ENCODE measurements at regions not wholly inside any gene's neighbourhood (a gene's known extent, or its start where the extent isn't known, plus 50 kb on each side); places are given as distances from the start of the nearest gene placed in this dataset.
"Not testable (repeated sequence)": the region's sequence is repeated elsewhere in the genome, so short reads cannot be mapped to it uniquely, and the experiment has no call there.

GRCh38 chr12:83470749-83471148 is 784.0 kb downstream of the TMTC2 start:
- Histone ChIP-seq H3K4me1 (ENCODE audit: control insufficient read depth, insufficient read depth, low read length) (no peaks in the 10 kb centered on the region), H3K27me3 (ENCODE audit: control insufficient read depth in 1 of 2, insufficient read depth in 2 of 2, low read length in 2 of 2) (no peaks in the 10 kb centered on the region), H3K27ac (ENCODE audit: low read length) (no peak overlapping the region), H3K36me3 (ENCODE audit: control insufficient read depth in 2 of 2, insufficient read depth in 2 of 2, low read length in 2 of 2) (no peaks in the 10 kb centered on the region), H3K9me3 (ENCODE audit: control insufficient read depth in 2 of 2, low read length in 2 of 2) (no peaks in the 10 kb centered on the region), H3K4me3 (ENCODE audit: low read length in 2 of 2) (no peak overlapping the region), H3K9ac (ENCODE audit: low read length in 2 of 2) (no peak overlapping the region)

DNA sequence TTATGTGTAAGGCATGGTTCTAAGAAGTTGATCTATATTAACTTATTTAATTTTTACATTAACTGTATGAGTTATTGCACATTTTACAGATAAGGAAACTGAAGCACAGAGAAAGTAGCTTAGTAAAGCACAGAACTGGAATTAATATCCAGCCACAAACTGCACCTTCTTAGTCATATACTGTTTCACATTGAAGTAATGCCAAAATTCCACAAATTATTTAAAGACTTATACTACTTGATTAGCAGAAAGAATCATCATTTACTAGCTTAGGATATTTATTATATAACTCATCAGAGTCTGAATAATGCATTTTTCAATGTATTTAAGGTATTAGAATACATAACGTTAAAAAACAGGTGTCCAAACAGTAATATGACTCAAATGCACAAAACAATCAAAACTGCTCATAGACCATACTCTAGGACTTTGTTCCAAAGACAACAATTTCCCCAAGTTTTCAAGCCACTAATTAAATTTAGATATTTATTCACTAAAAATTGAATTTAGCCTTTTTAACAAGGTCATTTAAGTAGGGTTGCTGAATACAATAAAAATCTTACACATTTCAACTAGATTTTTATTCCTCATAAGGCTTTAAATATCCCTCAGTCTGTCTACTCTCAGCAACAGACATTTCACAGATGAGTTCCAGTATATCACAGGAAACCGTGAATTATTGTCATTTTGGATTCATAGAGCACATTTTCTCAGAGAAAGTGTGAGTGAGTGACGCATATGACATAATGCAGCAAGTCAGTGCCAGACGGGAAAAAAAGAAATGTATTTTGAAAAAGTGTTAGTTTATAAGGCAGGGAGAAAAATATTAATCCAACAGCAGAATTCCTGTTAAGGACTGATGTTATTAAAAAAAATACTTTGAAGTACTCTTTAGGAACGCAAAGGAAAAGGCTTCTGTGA is 782.5 kb downstream of the TMTC2 start:
- no peak overlapping the region for H3K27ac ChIP-seq (ENCODE audit: low read length)
- H3K27me3 ChIP-seq (ENCODE audit: control insufficient read depth in 1 of 2, insufficient read depth in 2 of 2, low read length in 2 of 2): no peaks in the 10 kb centered on the region
- H3K9me3 ChIP-seq (ENCODE audit: control insufficient read depth in 2 of 2, low read length in 2 of 2): no peaks in the 10 kb centered on the region
- no peak overlapping the region for H3K9ac ChIP-seq (ENCODE audit: low read length in 2 of 2)
- H3K4me3 ChIP-seq (ENCODE audit: low read length in 2 of 2): no peak overlapping the region
- no peaks in the 10 kb centered on the region for H3K36me3 ChIP-seq (ENCODE audit: control insufficient read depth in 2 of 2, insufficient read depth in 2 of 2, low read length in 2 of 2)
- H3K4me1 ChIP-seq (ENCODE audit: control insufficient read depth, insufficient read depth, low read length): no peaks in the 10 kb centered on the region

DNA sequence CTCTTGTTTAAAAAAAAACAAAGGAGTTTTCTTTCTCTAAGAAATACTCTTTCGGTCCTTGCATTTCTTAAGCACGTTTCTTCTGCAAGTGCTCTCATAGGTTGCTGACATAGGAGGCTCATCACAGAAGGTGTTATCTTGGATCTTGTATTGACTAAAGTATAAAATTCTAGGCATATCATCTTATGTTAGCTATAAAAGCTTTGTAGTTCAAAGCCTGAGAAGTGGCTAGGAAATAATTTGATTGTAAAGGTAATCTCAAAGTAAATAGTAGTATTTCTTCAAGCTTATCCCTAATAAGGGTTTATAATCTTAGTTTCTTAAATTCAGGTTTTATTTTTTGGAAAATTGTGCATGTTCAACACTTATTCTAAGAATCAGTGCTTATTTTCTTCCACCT is 778.9 kb downstream of the TMTC2 start:
- Histone ChIP-seq H3K27ac (ENCODE audit: low read length) (no peak overlapping the region), H3K9ac (ENCODE audit: low read length in 2 of 2) (no peak overlapping the region), H3K27me3 (ENCODE audit: control insufficient read depth in 1 of 2, insufficient read depth in 2 of 2, low read length in 2 of 2) (no peaks in the 10 kb centered on the region), H3K9me3 (ENCODE audit: control insufficient read depth in 2 of 2, low read length in 2 of 2) (no peaks in the 10 kb centered on the region), H3K4me3 (ENCODE audit: low read length in 2 of 2) (no peak overlapping the region), H3K36me3 (ENCODE audit: control insufficient read depth in 2 of 2, insufficient read depth in 2 of 2, low read length in 2 of 2) (no peaks in the 10 kb centered on the region), H3K4me1 (ENCODE audit: control insufficient read depth, insufficient read depth, low read length) (no peaks in the 10 kb centered on the region)

- Histone ChIP-seq H3K9ac (ENCODE audit: low read length in 2 of 2) (no peak overlapping the region), H3K27ac (ENCODE audit: low read length) (no peak overlapping the region), H3K4me3 (ENCODE audit: low read length in 2 of 2) (no peak overlapping the region), H3K27me3 (ENCODE audit: control insufficient read depth in 1 of 2, insufficient read depth in 2 of 2, low read length in 2 of 2) (no peaks in the 10 kb centered on the region), H3K4me1 (ENCODE audit: control insufficient read depth, insufficient read depth, low read length) (no peaks in the 10 kb centered on the region), H3K36me3 (ENCODE audit: control insufficient read depth in 2 of 2, insufficient read depth in 2 of 2, low read length in 2 of 2) (no peaks in the 10 kb centered on the region), H3K9me3 (ENCODE audit: control insufficient read depth in 2 of 2, low read length in 2 of 2) (peaks cover 0 to 3% of the 10 kb centered on the region in 2 donors)
Observed at GRCh38 chr12:83462419-83462818, 775.7 kb downstream of the TMTC2 start.

GRCh38 chr12:83461336-83461935 is 774.7 kb downstream of the TMTC2 start:
- H3K36me3 ChIP-seq (ENCODE audit: control insufficient read depth in 2 of 2, insufficient read depth in 2 of 2, low read length in 2 of 2): no peaks in the 10 kb centered on the region
- H3K9ac ChIP-seq (ENCODE audit: low read length in 2 of 2): no peak overlapping the region
- no peak overlapping the region for H3K4me3 ChIP-seq (ENCODE audit: low read length in 2 of 2)
- no peaks in the 10 kb centered on the region for H3K27me3 ChIP-seq (ENCODE audit: control insufficient read depth in 1 of 2, insufficient read depth in 2 of 2, low read length in 2 of 2)
- no peak overlapping the region for H3K27ac ChIP-seq (ENCODE audit: low read length)
- H3K4me1 ChIP-seq (ENCODE audit: control insufficient read depth, insufficient read depth, low read length): no peaks in the 10 kb centered on the region
- peaks cover 0 to 3% of the 10 kb centered on the region in 2 donors for H3K9me3 ChIP-seq (ENCODE audit: control insufficient read depth in 2 of 2, low read length in 2 of 2)

GRCh38 chr12:83451189-83451588 is 764.5 kb downstream of the TMTC2 start:
- no peaks in the 10 kb centered on the region for H3K4me1 ChIP-seq (ENCODE audit: control insufficient read depth, insufficient read depth, low read length)
- no peak overlapping the region for H3K9ac ChIP-seq (ENCODE audit: low read length in 2 of 2)
- H3K4me3 ChIP-seq (ENCODE audit: low read length in 2 of 2): no peak overlapping the region
- no peaks in the 10 kb centered on the region for H3K9me3 ChIP-seq (ENCODE audit: control insufficient read depth in 2 of 2, low read length in 2 of 2)
- H3K27ac ChIP-seq (ENCODE audit: low read length): no peak overlapping the region
- H3K36me3 ChIP-seq (ENCODE audit: control insufficient read depth in 2 of 2, insufficient read depth in 2 of 2, low read length in 2 of 2): no peaks in the 10 kb centered on the region
- no peaks in the 10 kb centered on the region for H3K27me3 ChIP-seq (ENCODE audit: control insufficient read depth in 1 of 2, insufficient read depth in 2 of 2, low read length in 2 of 2)

GRCh38 chr12:83434600-83434999 is 747.9 kb downstream of the TMTC2 start:
- H3K9me3 ChIP-seq (ENCODE audit: control insufficient read depth in 2 of 2, low read length in 2 of 2): no peaks in the 10 kb centered on the region
- H3K27me3 ChIP-seq (ENCODE audit: control insufficient read depth in 1 of 2, insufficient read depth in 2 of 2, low read length in 2 of 2): no peaks in the 10 kb centered on the region
- H3K4me3 ChIP-seq (ENCODE audit: low read length in 2 of 2): no peak overlapping the region
- no peaks in the 10 kb centered on the region for H3K36me3 ChIP-seq (ENCODE audit: control insufficient read depth in 2 of 2, insufficient read depth in 2 of 2, low read length in 2 of 2)
- no peak overlapping the region for H3K9ac ChIP-seq (ENCODE audit: low read length in 2 of 2)
- no peak overlapping the region for H3K27ac ChIP-seq (ENCODE audit: low read length)
- H3K4me1 ChIP-seq (ENCODE audit: control insufficient read depth, insufficient read depth, low read length): no peaks in the 10 kb centered on the region

DNA sequence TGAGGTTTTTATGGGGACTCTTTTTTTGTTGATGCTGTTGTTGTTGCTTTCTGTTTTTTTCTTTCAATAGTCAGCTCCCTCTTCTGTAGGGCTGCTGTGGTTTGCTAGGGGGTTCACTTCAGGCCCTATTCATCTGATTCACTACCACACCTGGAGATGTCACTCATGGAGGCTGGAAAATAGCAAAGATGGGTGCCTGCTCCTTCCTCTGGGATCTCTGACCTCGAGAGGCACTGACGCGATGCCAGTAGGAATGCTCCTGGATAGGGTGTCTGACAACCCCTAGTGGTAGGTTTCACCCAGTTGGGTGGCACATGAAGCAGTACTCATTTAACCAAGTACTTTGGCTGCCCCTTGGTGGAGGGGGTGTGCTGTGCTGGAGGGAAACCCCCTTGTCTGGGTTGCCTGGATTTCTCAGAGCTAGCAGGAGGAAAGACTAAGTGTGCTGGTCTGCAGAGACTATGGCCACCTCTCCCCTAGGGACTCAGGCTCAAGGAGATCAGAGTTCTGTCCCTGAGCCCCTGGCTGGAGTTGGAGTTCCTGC is 745.5 kb downstream of the TMTC2 start:
- Histone ChIP-seq H3K4me1 (ENCODE audit: control insufficient read depth, insufficient read depth, low read length) (no peaks in the 10 kb centered on the region), H3K4me3 (ENCODE audit: low read length in 2 of 2) (no peak overlapping the region), H3K36me3 (ENCODE audit: control insufficient read depth in 2 of 2, insufficient read depth in 2 of 2, low read length in 2 of 2) (no peaks in the 10 kb centered on the region), H3K27ac (ENCODE audit: low read length) (no peak overlapping the region), H3K9ac (ENCODE audit: low read length in 2 of 2) (no peak overlapping the region), H3K9me3 (ENCODE audit: control insufficient read depth in 2 of 2, low read length in 2 of 2) (no peaks in the 10 kb centered on the region), H3K27me3 (ENCODE audit: control insufficient read depth in 1 of 2, insufficient read depth in 2 of 2, low read length in 2 of 2) (no peaks in the 10 kb centered on the region)

DNA sequence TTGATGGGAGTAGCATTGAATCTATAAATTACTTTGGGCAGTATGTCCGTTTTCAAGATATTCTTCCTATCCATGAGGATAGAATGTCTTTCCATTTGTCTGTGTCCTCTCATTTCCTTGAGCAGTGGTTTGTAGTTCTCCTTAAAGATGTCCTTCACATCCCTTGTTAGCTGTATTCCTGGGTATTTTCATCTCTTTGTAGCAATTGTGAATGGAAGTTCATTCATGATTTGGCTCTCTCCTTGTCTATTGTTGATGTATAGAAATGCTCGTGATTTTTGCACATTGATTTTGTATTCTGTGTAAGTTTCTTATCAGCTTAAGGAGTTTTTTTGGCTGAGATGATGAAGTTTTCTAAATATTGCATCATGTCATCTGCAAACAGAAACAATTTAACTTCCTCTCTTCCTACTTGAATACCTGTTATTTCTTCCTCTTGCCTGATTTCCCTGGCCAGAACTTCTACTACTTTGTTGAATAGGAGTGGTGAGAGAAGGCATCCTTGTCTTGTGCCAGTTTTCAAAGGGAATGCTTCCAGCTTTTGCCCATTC is 741.0 kb downstream of the TMTC2 start:
- H3K9me3 ChIP-seq (ENCODE audit: control insufficient read depth in 2 of 2, low read length in 2 of 2); H3K36me3 ChIP-seq (ENCODE audit: control insufficient read depth in 2 of 2, insufficient read depth in 2 of 2, low read length in 2 of 2); H3K27ac ChIP-seq (ENCODE audit: low read length); H3K9ac ChIP-seq (ENCODE audit: low read length in 2 of 2); H3K27me3 ChIP-seq (ENCODE audit: control insufficient read depth in 1 of 2, insufficient read depth in 2 of 2, low read length in 2 of 2); H3K4me3 ChIP-seq (ENCODE audit: low read length in 2 of 2); H3K4me1 ChIP-seq (ENCODE audit: control insufficient read depth, insufficient read depth, low read length): not testable (repeated sequence)

GRCh38 chr12:83414981-83415380 is 728.3 kb downstream of the TMTC2 start:
- H3K27me3 ChIP-seq (ENCODE audit: control insufficient read depth in 1 of 2, insufficient read depth in 2 of 2, low read length in 2 of 2): no peaks in the 10 kb centered on the region
- H3K4me3 ChIP-seq (ENCODE audit: low read length in 2 of 2): no peak overlapping the region
- no peak overlapping the region for H3K27ac ChIP-seq (ENCODE audit: low read length)
- no peaks in the 10 kb centered on the region for H3K4me1 ChIP-seq (ENCODE audit: control insufficient read depth, insufficient read depth, low read length)
- H3K36me3 ChIP-seq (ENCODE audit: control insufficient read depth in 2 of 2, insufficient read depth in 2 of 2, low read length in 2 of 2): no peaks in the 10 kb centered on the region
- no peak overlapping the region for H3K9ac ChIP-seq (ENCODE audit: low read length in 2 of 2)
- H3K9me3 ChIP-seq (ENCODE audit: control insufficient read depth in 2 of 2, low read length in 2 of 2): peaks cover 0 to 2% of the 10 kb centered on the region in 2 donors

All from stomach smooth muscle (tissue), 2 donors.